Stomach (tissue), 4 donors: ENCODE measurements at regions not wholly inside any gene's neighbourhood (a gene's known extent, or its start where the extent isn't known, plus 50 kb on each side); places are given as distances from the start of the nearest gene placed in this dataset.

Source experiments
- CTCF ChIP-seq, 7 experiments: fragments of 450-650 bp in 4 of 7; fragments of 200-600 bp in 3 of 7; sonication (generic) in 3 of 7; IDR thresholded peaks; one replicate each; pipeline ENCODE4 v1.5.1; 2016 to 2019; ENCODE audit warnings: antibody characterized with exemption in 7 of 7, control low read depth in 2 of 7, mild to moderate bottlenecking in 1 of 7
- EP300 ChIP-seq: sonication (generic); formaldehyde crosslinking; IDR thresholded peaks from one replicate; pipeline ENCODE4 v1.6.1; 2017; ENCODE audit warnings: antibody characterized with exemption
- POLR2AphosphoS5 ChIP-seq, 3 donors: sonication (generic); formaldehyde crosslinking; IDR thresholded peaks; one replicate each; pipeline ENCODE4 v1.6.1; 2016; ENCODE audit warnings: antibody characterized with exemption in 3 of 3

GRCh38 chr13:82658811-82659210 lies 1223.5 kb downstream of the SLITRK1 start:
- TF ChIP-seq CTCF (IDR thresholded peaks at IDR 0.05) (no peak), EP300 (no peak), POLR2AphosphoS5 (IDR thresholded peaks at IDR 0.05) (no peak)
